ENCODE measurements at regions not wholly inside any gene's neighbourhood (a gene's known extent, or its start where the extent isn't known, plus 50 kb on each side); places are given as distances from the start of the nearest gene placed in this dataset.

DNA sequence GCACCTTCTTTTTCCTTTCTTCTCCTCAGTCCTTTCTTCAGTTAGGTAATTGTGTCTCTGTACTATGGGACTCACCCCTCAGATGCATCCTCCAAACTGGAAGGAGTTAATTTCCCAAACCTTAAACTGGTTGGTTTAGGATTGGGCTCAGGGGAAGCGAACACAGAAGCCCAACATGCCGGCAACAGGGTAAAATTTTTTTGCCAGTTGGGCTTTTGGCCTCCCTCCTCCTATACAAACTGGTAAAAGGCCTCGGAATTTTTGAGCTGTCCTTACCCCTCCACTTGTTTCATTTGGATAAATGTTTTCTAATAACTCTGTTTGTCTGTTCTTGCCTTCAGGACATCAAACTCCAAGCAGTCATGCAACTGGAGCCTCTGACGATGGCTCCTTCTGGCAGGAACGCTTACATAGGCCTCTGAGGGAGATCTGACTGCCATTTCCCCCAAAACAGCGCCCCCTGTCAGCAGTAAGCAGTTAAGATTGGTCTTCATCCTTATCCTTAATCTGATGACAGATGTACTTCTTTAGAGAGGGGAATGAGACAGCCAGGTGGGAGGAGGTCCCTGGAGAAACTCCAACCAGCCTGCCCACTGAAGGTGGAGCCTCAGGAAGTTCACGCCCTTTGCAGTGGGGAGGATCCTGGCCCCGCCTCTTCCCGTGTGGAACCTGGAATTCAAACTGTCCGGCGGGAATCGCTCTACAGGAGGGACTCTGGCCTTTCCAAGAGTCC lies 57.8 kb upstream of the SPINK5 start:
- TF ChIP-seq CTCF (IDR thresholded peaks at IDR 0.05): no peak
- no peak for TF ChIP-seq POLR2AphosphoS5 (IDR thresholded peaks at IDR 0.05)
- TF ChIP-seq POLR2A (IDR thresholded peaks at IDR 0.05; ENCODE audit: low read depth): no peak

Measured in esophagus muscularis mucosa (tissue), 3 donors.